ENCODE measurements at regions not wholly inside any gene's neighbourhood (a gene's known extent, or its start where the extent isn't known, plus 50 kb on each side); places are given as distances from the start of the nearest gene placed in this dataset.

DNA sequence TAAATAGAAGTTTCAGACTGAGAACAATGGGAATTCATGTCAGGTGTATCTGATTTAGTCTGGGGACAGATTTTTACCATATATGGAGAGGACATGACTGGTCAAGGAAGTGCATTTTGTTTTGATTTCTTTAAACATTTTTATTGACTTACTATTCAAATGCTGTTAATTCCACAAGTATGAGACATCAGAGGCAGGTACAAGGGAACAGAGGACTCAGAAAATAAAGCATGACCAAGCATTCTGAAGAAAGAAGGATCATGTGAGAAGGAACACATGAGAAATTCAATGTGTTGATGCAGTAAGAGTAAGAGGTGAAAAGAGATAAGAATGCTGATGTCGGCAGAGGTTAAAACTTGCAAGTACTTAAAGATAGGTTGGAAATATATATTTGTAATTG lies 1452.6 kb downstream of the PCDH7 start:
- Mint-ChIP-seq H3K4me3 (ENCODE audit: unreplicated experiment) (no peak overlapping the region), H3K27me3 (ENCODE audit: insufficient read depth, unreplicated experiment) (no peaks in the 10 kb centered on the region), H3K4me1 (ENCODE audit: low read depth, unreplicated experiment) (no peaks in the 10 kb centered on the region), H3K36me3 (ENCODE audit: insufficient read depth, unreplicated experiment) (no peaks in the 10 kb centered on the region), H3K27ac (ENCODE audit: unreplicated experiment) (no peak overlapping the region), H3K9me3 (ENCODE audit: unreplicated experiment) (peaks cover 12% of the 10 kb centered on the region)
- ChIA-PET CTCF (no interaction called here), POLR2A (no interaction called here)
- H3K36me3 ChIP-seq (ENCODE audit: control insufficient read depth, insufficient read depth, low read length), result no peaks in the 10 kb centered on the region
- no peak for DNase-seq
- H3K27me3 ChIP-seq (replicated peaks; ENCODE audit: control insufficient read depth, insufficient read depth, low read length), result no peaks in the 10 kb centered on the region
- BruUV-seq (replicated peaks), result no TSS peak
- no peaks in the 10 kb centered on the region for H3K4me1 ChIP-seq
- H3K9me3 ChIP-seq, result no peaks in the 10 kb centered on the region
- TF ChIP-seq, protein P1, sequence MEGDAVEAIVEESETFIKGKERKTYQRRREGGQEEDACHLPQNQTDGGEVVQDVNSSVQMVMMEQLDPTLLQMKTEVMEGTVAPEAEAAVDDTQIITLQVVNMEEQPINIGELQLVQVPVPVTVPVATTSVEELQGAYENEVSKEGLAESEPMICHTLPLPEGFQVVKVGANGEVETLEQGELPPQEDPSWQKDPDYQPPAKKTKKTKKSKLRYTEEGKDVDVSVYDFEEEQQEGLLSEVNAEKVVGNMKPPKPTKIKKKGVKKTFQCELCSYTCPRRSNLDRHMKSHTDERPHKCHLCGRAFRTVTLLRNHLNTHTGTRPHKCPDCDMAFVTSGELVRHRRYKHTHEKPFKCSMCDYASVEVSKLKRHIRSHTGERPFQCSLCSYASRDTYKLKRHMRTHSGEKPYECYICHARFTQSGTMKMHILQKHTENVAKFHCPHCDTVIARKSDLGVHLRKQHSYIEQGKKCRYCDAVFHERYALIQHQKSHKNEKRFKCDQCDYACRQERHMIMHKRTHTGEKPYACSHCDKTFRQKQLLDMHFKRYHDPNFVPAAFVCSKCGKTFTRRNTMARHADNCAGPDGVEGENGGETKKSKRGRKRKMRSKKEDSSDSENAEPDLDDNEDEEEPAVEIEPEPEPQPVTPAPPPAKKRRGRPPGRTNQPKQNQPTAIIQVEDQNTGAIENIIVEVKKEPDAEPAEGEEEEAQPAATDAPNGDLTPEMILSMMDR (IDR thresholded peaks at IDR 0.05; ENCODE audit: insufficient read depth in 1 of 2, low read depth in 1 of 2, low read length in 1 of 2, severe bottlenecking in 1 of 2, unreplicated experiment in 1 of 2), result no peak
- intact Hi-C loops (cut with micrococcal nuclease; ENCODE audit: unreplicated experiment), result no loop called here
- no peak overlapping the region for H3K4me3 ChIP-seq (ENCODE audit: low read depth, low read length)

DNA sequence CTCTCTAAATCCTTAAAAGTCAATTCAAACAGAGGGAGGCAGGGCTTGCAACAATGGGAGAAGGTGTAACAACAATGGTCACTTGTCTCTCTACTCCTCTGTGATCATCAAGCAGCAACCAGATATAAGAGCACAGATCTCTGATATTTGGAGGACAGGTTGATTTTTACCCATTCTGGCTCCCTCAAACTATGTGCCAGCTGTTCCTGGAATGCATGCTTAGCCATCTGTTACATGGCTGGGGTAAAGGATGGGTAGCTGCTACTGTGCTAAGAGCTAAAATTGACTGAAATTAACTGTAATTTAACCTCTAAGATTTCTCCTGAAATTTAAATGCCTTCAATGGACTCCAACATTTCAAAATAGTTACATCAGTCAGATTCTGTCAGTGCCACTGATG lies 1459.9 kb downstream of the PCDH7 start:
- no peaks in the 10 kb centered on the region for H3K4me1 ChIP-seq
- no peaks in the 10 kb centered on the region for H3K36me3 ChIP-seq (ENCODE audit: control insufficient read depth, insufficient read depth, low read length)
- Mint-ChIP-seq H3K9me3 (ENCODE audit: unreplicated experiment) (peaks cover 8% of the 10 kb centered on the region), H3K4me1 (ENCODE audit: low read depth, unreplicated experiment) (no peaks in the 10 kb centered on the region), H3K36me3 (ENCODE audit: insufficient read depth, unreplicated experiment) (no peaks in the 10 kb centered on the region), H3K27me3 (ENCODE audit: insufficient read depth, unreplicated experiment) (no peaks in the 10 kb centered on the region), H3K4me3 (ENCODE audit: unreplicated experiment) (no peak overlapping the region), H3K27ac (ENCODE audit: unreplicated experiment) (no peak overlapping the region)
- no TSS peak for BruUV-seq (replicated peaks)
- H3K9me3 ChIP-seq, result no peaks in the 10 kb centered on the region
- TF ChIP-seq, protein P1 (IDR thresholded peaks at IDR 0.05; ENCODE audit: insufficient read depth in 1 of 2, low read depth in 1 of 2, low read length in 1 of 2, severe bottlenecking in 1 of 2, unreplicated experiment in 1 of 2), result no peak
- no peak for DNase-seq
- POLR2A ChIA-PET, result no interaction called here
- intact Hi-C loops (cut with micrococcal nuclease; ENCODE audit: unreplicated experiment), result no loop called here
- H3K27me3 ChIP-seq (replicated peaks; ENCODE audit: control insufficient read depth, insufficient read depth, low read length), result no peaks in the 10 kb centered on the region
- no peak overlapping the region for H3K4me3 ChIP-seq (ENCODE audit: low read depth, low read length)
- CTCF ChIA-PET, result no interaction called here

DNA sequence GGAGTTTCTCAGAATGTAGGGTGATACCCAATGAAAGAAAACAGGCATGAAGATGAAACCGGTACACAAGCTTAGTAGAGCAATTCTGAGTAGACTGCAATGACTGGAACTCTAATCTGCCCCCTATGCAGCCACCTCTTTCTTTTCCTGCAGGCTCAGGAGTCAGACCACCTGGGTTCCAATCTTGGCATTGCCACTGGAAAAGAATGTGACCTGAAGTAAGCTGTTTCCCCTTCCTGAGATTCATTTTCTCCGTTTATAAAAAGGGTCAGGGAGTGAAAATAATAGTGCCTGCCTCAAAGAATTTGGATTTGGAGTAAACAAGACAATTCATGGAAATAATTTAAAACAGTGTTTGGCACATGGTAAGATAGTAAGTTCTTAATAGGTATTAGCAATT lies 1464.0 kb downstream of the PCDH7 start:
- TF ChIP-seq, protein P1 (IDR thresholded peaks at IDR 0.05; ENCODE audit: insufficient read depth in 1 of 2, low read depth in 1 of 2, low read length in 1 of 2, severe bottlenecking in 1 of 2, unreplicated experiment in 1 of 2), result no peak
- POLR2A ChIA-PET, result no interaction called here
- Mint-ChIP-seq H3K36me3 (ENCODE audit: insufficient read depth, unreplicated experiment) (no peaks in the 10 kb centered on the region), H3K4me3 (ENCODE audit: unreplicated experiment) (no peak overlapping the region), H3K4me1 (ENCODE audit: low read depth, unreplicated experiment) (no peaks in the 10 kb centered on the region), H3K27me3 (ENCODE audit: insufficient read depth, unreplicated experiment) (no peaks in the 10 kb centered on the region), H3K27ac (ENCODE audit: unreplicated experiment) (no peak overlapping the region), H3K9me3 (ENCODE audit: unreplicated experiment) (peaks cover 7% of the 10 kb centered on the region)
- Histone ChIP-seq H3K27me3 (replicated peaks; ENCODE audit: control insufficient read depth, insufficient read depth, low read length) (no peaks in the 10 kb centered on the region), H3K4me1 (no peaks in the 10 kb centered on the region), H3K36me3 (ENCODE audit: control insufficient read depth, insufficient read depth, low read length) (no peaks in the 10 kb centered on the region), H3K4me3 (ENCODE audit: low read depth, low read length) (no peak overlapping the region), H3K9me3 (no peaks in the 10 kb centered on the region)
- CTCF ChIA-PET, result no interaction called here
- no peak for DNase-seq
- no TSS peak for BruUV-seq (replicated peaks)
- intact Hi-C loops (cut with micrococcal nuclease; ENCODE audit: unreplicated experiment), result no loop called here

All from Caco-2 (cell line).